ENCODE measurements at regions not wholly inside any gene's neighbourhood (a gene's known extent, or its start where the extent isn't known, plus 50 kb on each side); places are given as distances from the start of the nearest gene placed in this dataset.

DNA sequence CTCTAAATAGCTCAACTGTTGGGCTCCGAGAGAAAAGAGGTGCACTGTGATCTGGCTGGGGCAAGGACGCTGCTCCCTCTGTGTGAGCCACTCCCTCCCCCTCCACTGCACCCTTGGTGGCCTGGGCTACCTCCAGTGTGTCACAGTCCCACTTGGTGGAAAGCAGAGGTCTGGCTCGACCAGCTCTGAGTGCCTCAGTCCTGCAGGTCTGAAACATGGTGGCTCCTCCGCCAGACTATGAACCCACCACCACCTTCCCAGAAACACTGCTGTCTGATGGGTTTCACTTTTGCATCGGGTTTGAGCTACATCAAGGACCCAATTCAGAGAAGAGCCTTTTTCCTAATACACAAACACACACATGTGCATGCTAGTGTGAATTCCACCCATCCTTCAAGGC, 500.1 kb downstream of the RPS24 start:
- TF ChIP-seq, protein P1, sequence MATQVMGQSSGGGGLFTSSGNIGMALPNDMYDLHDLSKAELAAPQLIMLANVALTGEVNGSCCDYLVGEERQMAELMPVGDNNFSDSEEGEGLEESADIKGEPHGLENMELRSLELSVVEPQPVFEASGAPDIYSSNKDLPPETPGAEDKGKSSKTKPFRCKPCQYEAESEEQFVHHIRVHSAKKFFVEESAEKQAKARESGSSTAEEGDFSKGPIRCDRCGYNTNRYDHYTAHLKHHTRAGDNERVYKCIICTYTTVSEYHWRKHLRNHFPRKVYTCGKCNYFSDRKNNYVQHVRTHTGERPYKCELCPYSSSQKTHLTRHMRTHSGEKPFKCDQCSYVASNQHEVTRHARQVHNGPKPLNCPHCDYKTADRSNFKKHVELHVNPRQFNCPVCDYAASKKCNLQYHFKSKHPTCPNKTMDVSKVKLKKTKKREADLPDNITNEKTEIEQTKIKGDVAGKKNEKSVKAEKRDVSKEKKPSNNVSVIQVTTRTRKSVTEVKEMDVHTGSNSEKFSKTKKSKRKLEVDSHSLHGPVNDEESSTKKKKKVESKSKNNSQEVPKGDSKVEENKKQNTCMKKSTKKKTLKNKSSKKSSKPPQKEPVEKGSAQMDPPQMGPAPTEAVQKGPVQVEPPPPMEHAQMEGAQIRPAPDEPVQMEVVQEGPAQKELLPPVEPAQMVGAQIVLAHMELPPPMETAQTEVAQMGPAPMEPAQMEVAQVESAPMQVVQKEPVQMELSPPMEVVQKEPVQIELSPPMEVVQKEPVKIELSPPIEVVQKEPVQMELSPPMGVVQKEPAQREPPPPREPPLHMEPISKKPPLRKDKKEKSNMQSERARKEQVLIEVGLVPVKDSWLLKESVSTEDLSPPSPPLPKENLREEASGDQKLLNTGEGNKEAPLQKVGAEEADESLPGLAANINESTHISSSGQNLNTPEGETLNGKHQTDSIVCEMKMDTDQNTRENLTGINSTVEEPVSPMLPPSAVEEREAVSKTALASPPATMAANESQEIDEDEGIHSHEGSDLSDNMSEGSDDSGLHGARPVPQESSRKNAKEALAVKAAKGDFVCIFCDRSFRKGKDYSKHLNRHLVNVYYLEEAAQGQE (IDR thresholded peaks at IDR 0.05; ENCODE audit: insufficient read depth in 1 of 2, low read depth in 2 of 2, low read length in 2 of 2), result no peak
- no peak for TF ChIP-seq POLR2AphosphoS5 (IDR thresholded peaks at IDR 0.05; ENCODE audit: low read depth, low read length)
- TF ChIP-seq TAF1 (IDR thresholded peaks at IDR 0.05; ENCODE audit: borderline replicate concordance, insufficient read depth, low read length), result no peak
